ENCODE measurements at regions not wholly inside any gene's neighbourhood (a gene's known extent, or its start where the extent isn't known, plus 50 kb on each side); places are given as distances from the start of the nearest gene placed in this dataset.

DNA sequence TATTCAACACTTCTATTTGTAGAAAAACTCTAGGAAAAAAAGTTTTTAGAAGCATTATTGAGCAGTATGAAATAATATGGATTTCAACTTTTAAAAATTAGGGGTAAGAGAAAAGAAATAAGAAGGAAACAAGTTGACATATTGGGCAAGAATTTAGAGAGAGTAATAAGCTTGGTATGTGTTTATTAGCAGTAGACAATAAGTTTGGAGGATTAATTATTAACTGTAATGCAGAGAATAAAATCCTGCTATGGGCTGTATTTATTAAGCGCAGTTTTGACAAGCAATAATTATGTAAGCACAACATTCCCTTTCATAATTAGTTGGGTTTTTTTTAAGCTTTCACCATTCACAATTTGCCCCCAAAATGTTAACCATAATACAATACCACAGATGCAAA lies 162.7 kb upstream of the SLC7A11 start:
- TF ChIP-seq CTCF (IDR thresholded peaks at IDR 0.05) (no peak), POLR2A (IDR thresholded peaks at IDR 0.05; ENCODE audit: low read depth) (no peak), EP300 (IDR thresholded peaks at IDR 0.05) (no peak)

Measured in esophagus muscularis mucosa (tissue), 4 donors.